HepG2 (cell line): ENCODE measurements at regions not wholly inside any gene's neighbourhood (a gene's known extent, or its start where the extent isn't known, plus 50 kb on each side); places are given as distances from the start of the nearest gene placed in this dataset.

Source experiments
- ATAC-seq: fragments of 200-7000 bp; cut with Tn5 transposase; 3 replicates; pipeline ENCODE4 v1.9.1; 2020; ENCODE audit warnings: mild to moderate bottlenecking, moderate library complexity
- BruUV-seq: library from RNA; stranded (reverse); fragments of 400-500 nt; replicated peaks from 2 replicates; lab custom pipeline; 2021; lab: Mats Ljungman, UMichigan
- CTCF ChIA-PET: fragments of 300-600 bp; formaldehyde crosslinking; extraction: SDS; loops from one replicate; lab custom pipeline; 2021; ENCODE audit warnings: low total read pairs, inconsistent platforms, low intra/inter-chr PET ratio; lab: Yijun Ruan, JAX
- POLR2A ChIA-PET: fragments of 350-600 bp; sonication (Branson Sonifier 250); formaldehyde crosslinking; loops from one replicate; lab custom pipeline; 2020; ENCODE audit warnings: antibody characterized with exemption, inconsistent platforms; lab: Yijun Ruan, JAX
- DNase-seq: peaks from one replicate; pipeline ENCODE4 v3.0.0-alpha.2; 2015; ENCODE audit warnings: low spot score
- FAIRE-seq: peaks from 3 replicates; lab custom pipeline; 2011; peaks lifted over from hg19 to GRCh38; lab: Jason Lieb, UNC
- H2AFZ ChIP-seq: one replicate; pipeline ENCODE4 v1.6.1; 2011; ENCODE audit warnings: low read length, inconsistent platforms
- H3K27ac ChIP-seq: fragments of 300-600 bp; 3 replicates; pipeline ENCODE4 v1.8.0; 2011; ENCODE audit warnings: mixed run types, mild to moderate bottlenecking, mixed read lengths, low read length, inconsistent platforms; ENCODE audit not compliant: insufficient read depth; ENCODE audit errors: extremely low read length
- H3K27me3 ChIP-seq, 2 experiments: fragments of 200-600 bp in 1 of 2; 2 replicates in 1 of 2; 3 replicates in 1 of 2; pipeline versions ENCODE4 v1.6.0 to v1.8.0; 2011; ENCODE audit warnings: low read length in 2 of 2, mild to moderate bottlenecking in 2 of 2, moderate library complexity in 2 of 2, inconsistent platforms in 1 of 2; ENCODE audit not compliant: insufficient read depth in 2 of 2, control insufficient read depth in 1 of 2
- H3K36me3 ChIP-seq, 2 experiments: fragments of 200-600 bp in 1 of 2; replicated peaks in 1 of 2; 2 replicates in 1 of 2; 3 replicates in 1 of 2; pipeline versions ENCODE4 v1.5.1 to v1.8.0; 2011; ENCODE audit warnings: low read length in 2 of 2, inconsistent platforms in 1 of 2; ENCODE audit not compliant: insufficient read depth in 2 of 2, control insufficient read depth in 1 of 2
- H3K4me1 ChIP-seq: 2 replicates; pipeline ENCODE4 v1.5.1; 2012; ENCODE audit warnings: low read length, inconsistent platforms; ENCODE audit not compliant: insufficient read depth
- H3K4me2 ChIP-seq: 2 replicates; pipeline ENCODE4 v1.6.0; 2011; ENCODE audit warnings: low read depth, low read length, inconsistent platforms
- H3K4me3 ChIP-seq, 3 experiments: fragments of 200-600 bp in 1 of 3; sonication (generic), shearing (Covaris generic) in 1 of 3; replicated peaks in 1 of 3; 2 replicates each; pipeline ENCODE4 v1.5.1; 2011 to 2016; ENCODE audit warnings: low read length in 3 of 3, inconsistent platforms in 2 of 3, low read depth in 2 of 3, mild to moderate bottlenecking in 2 of 3, control low read depth in 1 of 3, mixed read lengths in 1 of 3; ENCODE audit not compliant: insufficient read depth in 1 of 3
- H3K79me2 ChIP-seq: one replicate; pipeline ENCODE4 v1.6.1; 2011; ENCODE audit warnings: low read length, inconsistent platforms; ENCODE audit not compliant: insufficient read depth
- H3K9ac ChIP-seq: 2 replicates; pipeline ENCODE4 v1.6.0; 2011; ENCODE audit warnings: mild to moderate bottlenecking, low read depth, low read length, inconsistent platforms; ENCODE audit not compliant: insufficient read depth
- H3K9me3 ChIP-seq: 2 replicates; pipeline ENCODE4 v1.5.1; 2012; ENCODE audit warnings: mild to moderate bottlenecking, low read length
- H4K20me1 ChIP-seq: 2 replicates; pipeline ENCODE4 v1.6.0; 2011; ENCODE audit warnings: inconsistent platforms, mild to moderate bottlenecking, low read length, moderate library complexity; ENCODE audit not compliant: insufficient read depth
- ATF7 ChIP-seq, 2 experiments: fragments of 450-650 bp in 1 of 2; sonication (generic) in 1 of 2; formaldehyde crosslinking in 1 of 2; IDR thresholded peaks; 2 replicates each; pipeline versions ENCODE4 v1.4.0 to v1.6.1; 2016 to 2020; ENCODE audit warnings: antibody characterized with exemption in 1 of 2, mild to moderate bottlenecking in 1 of 2, missing genetic modification reagents in 1 of 2
- BHLHE40 ChIP-seq: IDR thresholded peaks from 2 replicates; pipeline ENCODE4 v1.6.1; 2011; ENCODE audit warnings: low read length, improper control_type of control experiment
- CBFB ChIP-seq: sonication (generic); formaldehyde crosslinking; IDR thresholded peaks from 2 replicates; pipeline ENCODE4 v1.4.0; 2020; ENCODE audit warnings: missing genetic modification reagents
- CREB1 ChIP-seq, 2 experiments: fragments of 450-650 bp in 1 of 2; IDR thresholded peaks; 2 replicates each; pipeline ENCODE4 v1.6.1; 2016 to 2017; ENCODE audit warnings: control low read depth in 1 of 2, mild to moderate bottlenecking in 1 of 2, missing compliant biosample characterization in 1 of 2, missing genetic modification characterization in 1 of 2
- HIVEP1 ChIP-seq: sonication (generic); formaldehyde crosslinking; IDR thresholded peaks from 2 replicates; pipeline ENCODE4 v1.4.0; 2020; ENCODE audit warnings: mild to moderate bottlenecking, missing genetic modification reagents
- ZSCAN22 ChIP-seq: sonication (generic); formaldehyde crosslinking; IDR thresholded peaks from 2 replicates; pipeline ENCODE4 v1.4.0; 2020; ENCODE audit warnings: mild to moderate bottlenecking, missing genetic modification reagents
- WGBS: methylation state at CpG from one replicate; pipeline ENCODE4 v1.1.6; 2017; ENCODE audit warnings: low lambda C conversion rate; 5-methylcytosine and 5-hydroxymethylcytosine counted together
- in situ Hi-C: cut with HindIII; loops from 2 replicates; pipeline ENCODE4 v1.10.0; 2017; ENCODE audit warnings: low pct_unique_long_range_greater_than_20kb; ENCODE audit not compliant: extremely low pct_ligation_motif_present
- intact Hi-C: fragments of 100-400 bp; cut with micrococcal nuclease; formaldehyde crosslinking; loops from one replicate; pipeline ENCODE4 v1.10.0; 2022; ENCODE audit not compliant: unreplicated experiment
- TF ChIP-seq, protein P1 (sequence below): sonication (generic); formaldehyde crosslinking; IDR thresholded peaks from 2 replicates; pipeline ENCODE4 v1.4.0; 2020; ENCODE audit warnings: mild to moderate bottlenecking, missing genetic modification reagents
- TF ChIP-seq, protein P2 (sequence below): fragments of 450-650 bp; IDR thresholded peaks from 2 replicates; pipeline ENCODE4 v1.6.1; 2016

DNA sequence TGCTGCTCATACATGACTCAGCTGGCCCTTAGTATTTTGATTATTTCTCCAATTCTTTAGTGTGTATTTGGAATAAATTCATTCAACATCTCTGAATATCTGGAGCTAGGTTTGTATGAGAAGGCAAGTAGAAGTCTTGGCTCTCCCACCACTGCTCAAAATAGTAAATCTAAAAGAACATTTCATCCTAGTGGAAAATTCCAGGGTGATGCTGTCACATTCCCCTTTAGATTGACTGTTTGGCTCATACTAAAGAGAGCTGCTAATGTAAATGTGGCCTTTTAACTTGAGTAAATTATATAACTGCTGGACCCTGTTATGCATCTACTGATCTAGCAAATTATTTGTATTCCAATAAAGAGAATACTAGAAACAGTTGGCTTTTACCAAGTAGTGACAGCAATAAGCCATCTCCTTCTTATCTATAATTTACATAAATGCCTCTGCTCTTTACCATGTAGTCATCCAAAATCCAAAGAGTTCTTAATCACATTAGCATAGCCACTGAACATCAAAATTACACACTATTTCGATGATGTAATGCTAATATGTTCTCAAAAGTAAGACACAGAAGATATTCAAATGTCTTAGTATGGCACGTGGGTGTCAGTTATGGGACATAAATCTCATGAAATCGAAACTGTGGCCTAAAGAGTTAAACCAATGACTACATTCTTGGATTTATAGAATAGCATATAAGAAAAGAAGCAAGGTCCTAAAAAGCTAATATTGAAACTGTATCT, 86.9 kb upstream of the KCND2 start:
- POLR2A ChIA-PET = no interaction called here
- ATAC-seq = no peak
- H3K9ac ChIP-seq = no peak overlapping the region
- no peak for DNase-seq
- intact Hi-C loops = no loop called here
- no peaks in the 10 kb centered on the region for H3K36me3 ChIP-seq
- no peaks in the 10 kb centered on the region for H3K9me3 ChIP-seq
- no peak overlapping the region for H2AFZ ChIP-seq
- H3K79me2 ChIP-seq = no peaks in the 10 kb centered on the region
- 0% methylated on average over 3 of the region's 3 CpGs for WGBS
- no peaks in the 10 kb centered on the region for H4K20me1 ChIP-seq
- H3K27ac ChIP-seq = no peak overlapping the region
- TF ChIP-seq ATF7 (IDR thresholded peaks at IDR 0.05) = peak; percentile 60; the same call in 1 of the 2 replicates
- TF ChIP-seq ATF7 (CRISPR knock-in tag; IDR thresholded peaks at IDR 0.05) = no peak
- TF ChIP-seq, protein P1, sequence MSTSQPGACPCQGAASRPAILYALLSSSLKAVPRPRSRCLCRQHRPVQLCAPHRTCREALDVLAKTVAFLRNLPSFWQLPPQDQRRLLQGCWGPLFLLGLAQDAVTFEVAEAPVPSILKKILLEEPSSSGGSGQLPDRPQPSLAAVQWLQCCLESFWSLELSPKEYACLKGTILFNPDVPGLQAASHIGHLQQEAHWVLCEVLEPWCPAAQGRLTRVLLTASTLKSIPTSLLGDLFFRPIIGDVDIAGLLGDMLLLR = no peak
- no peak for FAIRE-seq
- no peak overlapping the region for H3K4me2 ChIP-seq
- CTCF ChIA-PET = no interaction called here
- no peaks in the 10 kb centered on the region for H3K4me1 ChIP-seq
- H3K27me3 ChIP-seq = no peaks in the 10 kb centered on the region
- BruUV-seq = no TSS peak
- in situ Hi-C loops = no loop called here
- H3K4me3 ChIP-seq = no peak overlapping the region

GRCh38 chr7:120186688-120187087, 86.3 kb upstream of the KCND2 start:
- Histone ChIP-seq H3K4me2 (no peak overlapping the region), H3K9ac (no peak overlapping the region), H3K4me1 (no peaks in the 10 kb centered on the region), H3K36me3 (no peaks in the 10 kb centered on the region), H2AFZ (no peak overlapping the region), H3K9me3 (no peaks in the 10 kb centered on the region), H3K27ac (no peak overlapping the region), H3K27me3 (no peaks in the 10 kb centered on the region), H3K4me3 (no peak overlapping the region), H3K79me2 (no peaks in the 10 kb centered on the region), H4K20me1 (no peaks in the 10 kb centered on the region)
- in situ Hi-C loops = no loop called here
- intact Hi-C loops = no loop called here
- TF ChIP-seq, protein P2, sequence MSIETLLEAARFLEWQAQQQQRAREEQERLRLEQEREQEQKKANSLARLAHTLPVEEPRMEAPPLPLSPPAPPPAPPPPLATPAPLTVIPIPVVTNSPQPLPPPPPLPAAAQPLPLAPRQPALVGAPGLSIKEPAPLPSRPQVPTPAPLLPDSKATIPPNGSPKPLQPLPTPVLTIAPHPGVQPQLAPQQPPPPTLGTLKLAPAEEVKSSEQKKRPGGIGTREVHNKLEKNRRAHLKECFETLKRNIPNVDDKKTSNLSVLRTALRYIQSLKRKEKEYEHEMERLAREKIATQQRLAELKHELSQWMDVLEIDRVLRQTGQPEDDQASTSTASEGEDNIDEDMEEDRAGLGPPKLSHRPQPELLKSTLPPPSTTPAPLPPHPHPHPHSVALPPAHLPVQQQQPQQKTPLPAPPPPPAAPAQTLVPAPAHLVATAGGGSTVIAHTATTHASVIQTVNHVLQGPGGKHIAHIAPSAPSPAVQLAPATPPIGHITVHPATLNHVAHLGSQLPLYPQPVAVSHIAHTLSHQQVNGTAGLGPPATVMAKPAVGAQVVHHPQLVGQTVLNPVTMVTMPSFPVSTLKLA = peak; percentile 94
- TF ChIP-seq CREB1 (IDR thresholded peaks at IDR 0.05) (peak; percentile 89), CREB1 (CRISPR knock-in tag; IDR thresholded peaks at IDR 0.05) (no peak), HIVEP1 (no peak), ZSCAN22 (CRISPR knock-in tag) (no peak), CBFB (CRISPR knock-in tag) (no peak), BHLHE40 (no peak)
- ATAC-seq (no peak), DNase-seq (no peak), FAIRE-seq (no peak)
- WGBS = 7% methylated on average over 4 of the region's 4 CpGs
- POLR2A ChIA-PET = no interaction called here
- CTCF ChIA-PET = no interaction called here
- no TSS peak for BruUV-seq
